A549 (cell line): ENCODE measurements at regions not wholly inside any gene's neighbourhood (a gene's known extent, or its start where the extent isn't known, plus 50 kb on each side); places are given as distances from the start of the nearest gene placed in this dataset.

Source experiments
- ATAC-seq, 2 experiments: fragments of 200-7000 bp in 1 of 2; fragments of >200 bp in 1 of 2; cut with Nextera tagmentation in 1 of 2; cut with Tn5 transposase in 1 of 2; 3 replicates each; pipeline versions ENCODE4 v1.8.0 to v1.9.1; 2018 to 2020; ENCODE audit warnings: mild to moderate bottlenecking in 1 of 2, moderate library complexity in 1 of 2
- CTCF ChIA-PET: fragments of 300-600 bp; sonication (Branson Sonifier 250); formaldehyde crosslinking; extraction: SDS; loops from one replicate; lab custom pipeline; 2021; ENCODE audit warnings: antibody characterized with exemption, inconsistent platforms; lab: Yijun Ruan, JAX
- POLR2A ChIA-PET: fragments of 350-600 bp; formaldehyde crosslinking; extraction: SDS; loops from one replicate; lab custom pipeline; 2021; ENCODE audit warnings: antibody characterized with exemption, inconsistent platforms; lab: Yijun Ruan, JAX
- DNase-seq, 2 experiments: peaks; one replicate each; pipeline versions ENCODE4 v3.0.0 to v3.0.0-alpha.2; 2011 to 2016; ENCODE audit warnings: low read depth in 1 of 2, low spot score in 1 of 2
- FAIRE-seq: peaks from 2 replicates; lab custom pipeline; 2011; peaks lifted over from hg19 to GRCh38; lab: Jason Lieb, UNC
- H3K27ac ChIP-seq, 2 experiments: fragments of >200 bp; sonication (Bioruptor Twin); formaldehyde crosslinking; 3 replicates each; pipeline ENCODE4 v1.5.1; 2016 to 2017
- H3K4me1 ChIP-seq: fragments of >200 bp; sonication (Bioruptor Twin); formaldehyde crosslinking; 3 replicates; pipeline ENCODE4 v1.6.1; 2016
- H3K4me2 ChIP-seq: fragments of >200 bp; sonication (Bioruptor Twin); formaldehyde crosslinking; 3 replicates; pipeline ENCODE4 v1.6.1; 2016
- H3K4me3 ChIP-seq: fragments of >200 bp; sonication (Bioruptor Twin); formaldehyde crosslinking; 3 replicates; pipeline ENCODE4 v1.5.1; 2016
- H3K9me3 ChIP-seq: fragments of >200 bp; sonication (Bioruptor Twin); formaldehyde crosslinking; 3 replicates; pipeline ENCODE4 v1.6.1; 2016
- CBX2 ChIP-seq: fragments of 200-600 bp; sonication (generic); IDR thresholded peaks from 2 replicates; pipeline ENCODE4 v1.6.1; 2016; ENCODE audit warnings: low read depth, mild to moderate bottlenecking, borderline replicate concordance
- CBX8 ChIP-seq: fragments of 200-600 bp; sonication (generic); IDR thresholded peaks from 2 replicates; pipeline ENCODE4 v1.6.1; 2016
- CHD2 ChIP-seq: fragments of 150-350 bp; IDR thresholded peaks from 2 replicates; pipeline ENCODE4 v1.6.1; 2014; ENCODE audit warnings: low read length; ENCODE audit not compliant: partially characterized antibody
- GATA3 ChIP-seq: IDR thresholded peaks from 2 replicates; pipeline ENCODE4 v1.6.1; 2012; ENCODE audit warnings: borderline replicate concordance
- HEYL ChIP-seq: fragments of 250-450 bp; sonication (Bioruptor Pico); IDR thresholded peaks from 2 replicates; pipeline ENCODE4 v1.8.0; 2021; ENCODE audit warnings: mild to moderate bottlenecking, moderate library complexity
- HOXA7 ChIP-seq: fragments of 250-450 bp; sonication (Bioruptor Pico); IDR thresholded peaks from 2 replicates; pipeline ENCODE4 v1.5.0; 2020; ENCODE audit warnings: mild to moderate bottlenecking, moderate library complexity
- HOXB13 ChIP-seq: fragments of 250-450 bp; sonication (Bioruptor Pico); IDR thresholded peaks from 2 replicates; pipeline ENCODE4 v1.5.0; 2020; ENCODE audit warnings: low read depth, mild to moderate bottlenecking, moderate library complexity
- KDM1A ChIP-seq: fragments of 200-600 bp; sonication (generic); IDR thresholded peaks from 2 replicates; pipeline ENCODE4 v1.6.1; 2016; ENCODE audit warnings: low read depth, mild to moderate bottlenecking
- KDM5A ChIP-seq: fragments of 200-600 bp; sonication (generic); IDR thresholded peaks from 2 replicates; pipeline ENCODE4 v1.6.1; 2016; ENCODE audit warnings: antibody characterized with exemption, mild to moderate bottlenecking
- NPAS2 ChIP-seq: fragments of 250-450 bp; sonication (Bioruptor Pico); IDR thresholded peaks from 2 replicates; pipeline ENCODE4 v1.8.0; 2022; ENCODE audit warnings: mild to moderate bottlenecking, moderate library complexity, borderline replicate concordance
- NR3C1 ChIP-seq: fragments of >200 bp; sonication (Bioruptor Twin); formaldehyde crosslinking; IDR thresholded peaks from 3 replicates; pipeline ENCODE4 v1.6.1; 2017
- POLR2A ChIP-seq: IDR thresholded peaks from 2 replicates; pipeline ENCODE4 v1.6.1; 2012; ENCODE audit warnings: mild to moderate bottlenecking, low read length
- RAD21 ChIP-seq, 2 experiments: fragments of >200 bp in 1 of 2; sonication (Bioruptor Twin) in 1 of 2; formaldehyde crosslinking in 1 of 2; IDR thresholded peaks in 1 of 2; conservative IDR thresholded peaks in 1 of 2; 2 replicates in 1 of 2; 3 replicates in 1 of 2; pipeline ENCODE4 v1.6.1; 2012 to 2018; ENCODE audit warnings: inconsistent platforms in 1 of 2
- RARB ChIP-seq: fragments of 250-450 bp; sonication (Bioruptor Pico); IDR thresholded peaks from 2 replicates; pipeline ENCODE4 v1.8.0; 2021; ENCODE audit warnings: mild to moderate bottlenecking, moderate library complexity
- TFCP2L1 ChIP-seq: fragments of 250-450 bp; sonication (Bioruptor Pico); IDR thresholded peaks from 2 replicates; pipeline ENCODE4 v1.5.0; 2021; ENCODE audit warnings: mild to moderate bottlenecking
- ZC3H11A ChIP-seq: fragments of 450-650 bp; IDR thresholded peaks from 2 replicates; pipeline ENCODE4 v1.6.1; 2014; ENCODE audit warnings: antibody characterized with exemption, mild to moderate bottlenecking
- ZSCAN20 ChIP-seq: fragments of 250-450 bp; sonication (Bioruptor Pico); IDR thresholded peaks from 2 replicates; pipeline ENCODE4 v1.8.0; 2022; ENCODE audit warnings: mild to moderate bottlenecking, moderate library complexity
- WGBS: methylation state at CpG from one replicate; pipeline ENCODE4 v1.1.6; 2017; ENCODE audit errors: missing lambda C conversion rate; 5-methylcytosine and 5-hydroxymethylcytosine counted together
- TF ChIP-seq, protein P1 (sequence below): fragments of >200 bp; sonication (Bioruptor Twin); formaldehyde crosslinking; IDR thresholded peaks from 2 replicates; pipeline ENCODE4 v1.6.1; 2016
- TF ChIP-seq, protein P2 (sequence below): fragments of 250-450 bp; sonication (Bioruptor Pico); IDR thresholded peaks from 2 replicates; pipeline ENCODE4 v1.5.0; 2021; ENCODE audit warnings: mild to moderate bottlenecking, moderate library complexity, borderline replicate concordance
- TF ChIP-seq, protein P3 (sequence below): fragments of 150-350 bp; IDR thresholded peaks from 2 replicates; pipeline ENCODE4 v1.6.1; 2014; ENCODE audit warnings: low read depth, mild to moderate bottlenecking, low read length
- TF ChIP-seq, protein P4 (sequence below): fragments of >200 bp; sonication (Bioruptor Twin); formaldehyde crosslinking; IDR thresholded peaks from 3 replicates; pipeline ENCODE4 v1.6.1; 2016
- TF ChIP-seq, protein P5 (sequence below): fragments of 200-600 bp; sonication (generic); IDR thresholded peaks from 2 replicates; pipeline ENCODE4 v1.6.1; 2016; ENCODE audit warnings: antibody characterized with exemption, mild to moderate bottlenecking, moderate library complexity
- TF ChIP-seq, protein P6 (sequence below): fragments of >200 bp; sonication (Bioruptor Twin); formaldehyde crosslinking; IDR thresholded peaks from 3 replicates; pipeline ENCODE4 v1.5.1; 2016
- TF ChIP-seq, protein P7 (sequence below): IDR thresholded peaks from 2 replicates; pipeline ENCODE4 v1.6.1; 2012; ENCODE audit warnings: low read depth, borderline replicate concordance

DNA sequence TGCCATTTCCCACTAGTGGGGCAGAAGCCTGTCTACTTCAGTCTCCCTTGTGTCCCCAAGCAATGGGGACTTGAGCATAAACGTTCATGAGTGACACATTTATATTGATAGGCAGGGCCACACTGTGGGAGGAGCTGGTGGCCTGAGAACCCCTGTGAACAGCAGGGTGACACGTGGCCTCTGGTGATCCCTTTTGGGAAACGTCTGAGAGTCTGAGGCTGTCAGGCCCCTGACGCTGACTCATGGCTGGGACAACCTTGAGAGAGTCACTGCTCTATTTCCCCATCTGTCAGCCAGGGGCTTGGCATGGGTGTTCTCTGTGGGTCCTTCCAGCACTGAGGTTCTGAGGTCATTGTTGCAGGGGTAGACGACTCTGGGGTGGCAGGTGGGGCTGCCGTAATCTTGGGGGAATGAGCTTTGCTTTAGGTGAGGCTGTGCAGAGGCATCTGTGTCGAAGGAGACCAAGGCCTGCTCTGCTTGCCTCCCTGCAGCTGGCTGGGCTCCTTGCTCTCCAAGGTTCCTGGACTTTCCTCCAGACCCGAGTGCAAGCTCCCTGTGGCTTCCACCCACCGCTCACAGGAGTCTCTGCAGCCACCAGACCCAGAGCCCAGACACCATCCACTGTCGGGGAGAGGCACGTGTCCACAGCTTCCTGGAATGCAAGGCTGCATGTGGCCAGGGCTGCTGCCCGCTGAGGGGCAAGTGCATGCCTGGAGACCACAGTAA lies 54.7 kb downstream of the SMIM38 start:
- TF ChIP-seq HOXA7 (CRISPR knock-in tag) (no peak), NPAS2 (CRISPR knock-in tag) (no peak), ZSCAN20 (CRISPR knock-in tag) (no peak), KDM1A (no peak), RAD21 (conservative IDR thresholded peaks at IDR 0.05 in 1 of 2, IDR thresholded peaks at IDR 0.05 in 1 of 2) (no peak), ZC3H11A (no peak), RARB (no peak), CHD2 (no peak), HEYL (no peak), TFCP2L1 (CRISPR knock-in tag) (no peak), POLR2A (no peak)
- TF ChIP-seq, protein P1, sequence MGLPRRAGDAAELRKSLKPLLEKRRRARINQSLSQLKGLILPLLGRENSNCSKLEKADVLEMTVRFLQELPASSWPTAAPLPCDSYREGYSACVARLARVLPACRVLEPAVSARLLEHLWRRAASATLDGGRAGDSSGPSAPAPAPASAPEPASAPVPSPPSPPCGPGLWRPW = no peak
- TF ChIP-seq, protein P2, sequence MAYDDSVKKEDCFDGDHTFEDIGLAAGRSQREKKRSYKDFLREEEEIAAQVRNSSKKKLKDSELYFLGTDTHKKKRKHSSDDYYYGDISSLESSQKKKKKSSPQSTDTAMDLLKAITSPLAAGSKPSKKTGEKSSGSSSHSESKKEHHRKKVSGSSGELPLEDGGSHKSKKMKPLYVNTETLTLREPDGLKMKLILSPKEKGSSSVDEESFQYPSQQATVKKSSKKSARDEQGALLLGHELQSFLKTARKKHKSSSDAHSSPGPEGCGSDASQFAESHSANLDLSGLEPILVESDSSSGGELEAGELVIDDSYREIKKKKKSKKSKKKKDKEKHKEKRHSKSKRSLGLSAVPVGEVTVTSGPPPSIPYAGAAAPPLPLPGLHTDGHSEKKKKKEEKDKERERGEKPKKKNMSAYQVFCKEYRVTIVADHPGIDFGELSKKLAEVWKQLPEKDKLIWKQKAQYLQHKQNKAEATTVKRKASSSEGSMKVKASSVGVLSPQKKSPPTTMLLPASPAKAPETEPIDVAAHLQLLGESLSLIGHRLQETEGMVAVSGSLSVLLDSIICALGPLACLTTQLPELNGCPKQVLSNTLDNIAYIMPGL = no peak
- TF ChIP-seq, protein P3, sequence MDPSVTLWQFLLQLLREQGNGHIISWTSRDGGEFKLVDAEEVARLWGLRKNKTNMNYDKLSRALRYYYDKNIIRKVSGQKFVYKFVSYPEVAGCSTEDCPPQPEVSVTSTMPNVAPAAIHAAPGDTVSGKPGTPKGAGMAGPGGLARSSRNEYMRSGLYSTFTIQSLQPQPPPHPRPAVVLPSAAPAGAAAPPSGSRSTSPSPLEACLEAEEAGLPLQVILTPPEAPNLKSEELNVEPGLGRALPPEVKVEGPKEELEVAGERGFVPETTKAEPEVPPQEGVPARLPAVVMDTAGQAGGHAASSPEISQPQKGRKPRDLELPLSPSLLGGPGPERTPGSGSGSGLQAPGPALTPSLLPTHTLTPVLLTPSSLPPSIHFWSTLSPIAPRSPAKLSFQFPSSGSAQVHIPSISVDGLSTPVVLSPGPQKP = no peak
- TF ChIP-seq, protein P4, sequence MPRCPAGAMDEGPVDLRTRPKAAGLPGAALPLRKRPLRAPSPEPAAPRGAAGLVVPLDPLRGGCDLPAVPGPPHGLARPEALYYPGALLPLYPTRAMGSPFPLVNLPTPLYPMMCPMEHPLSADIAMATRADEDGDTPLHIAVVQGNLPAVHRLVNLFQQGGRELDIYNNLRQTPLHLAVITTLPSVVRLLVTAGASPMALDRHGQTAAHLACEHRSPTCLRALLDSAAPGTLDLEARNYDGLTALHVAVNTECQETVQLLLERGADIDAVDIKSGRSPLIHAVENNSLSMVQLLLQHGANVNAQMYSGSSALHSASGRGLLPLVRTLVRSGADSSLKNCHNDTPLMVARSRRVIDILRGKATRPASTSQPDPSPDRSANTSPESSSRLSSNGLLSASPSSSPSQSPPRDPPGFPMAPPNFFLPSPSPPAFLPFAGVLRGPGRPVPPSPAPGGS = no peak
- TF ChIP-seq, protein P5, sequence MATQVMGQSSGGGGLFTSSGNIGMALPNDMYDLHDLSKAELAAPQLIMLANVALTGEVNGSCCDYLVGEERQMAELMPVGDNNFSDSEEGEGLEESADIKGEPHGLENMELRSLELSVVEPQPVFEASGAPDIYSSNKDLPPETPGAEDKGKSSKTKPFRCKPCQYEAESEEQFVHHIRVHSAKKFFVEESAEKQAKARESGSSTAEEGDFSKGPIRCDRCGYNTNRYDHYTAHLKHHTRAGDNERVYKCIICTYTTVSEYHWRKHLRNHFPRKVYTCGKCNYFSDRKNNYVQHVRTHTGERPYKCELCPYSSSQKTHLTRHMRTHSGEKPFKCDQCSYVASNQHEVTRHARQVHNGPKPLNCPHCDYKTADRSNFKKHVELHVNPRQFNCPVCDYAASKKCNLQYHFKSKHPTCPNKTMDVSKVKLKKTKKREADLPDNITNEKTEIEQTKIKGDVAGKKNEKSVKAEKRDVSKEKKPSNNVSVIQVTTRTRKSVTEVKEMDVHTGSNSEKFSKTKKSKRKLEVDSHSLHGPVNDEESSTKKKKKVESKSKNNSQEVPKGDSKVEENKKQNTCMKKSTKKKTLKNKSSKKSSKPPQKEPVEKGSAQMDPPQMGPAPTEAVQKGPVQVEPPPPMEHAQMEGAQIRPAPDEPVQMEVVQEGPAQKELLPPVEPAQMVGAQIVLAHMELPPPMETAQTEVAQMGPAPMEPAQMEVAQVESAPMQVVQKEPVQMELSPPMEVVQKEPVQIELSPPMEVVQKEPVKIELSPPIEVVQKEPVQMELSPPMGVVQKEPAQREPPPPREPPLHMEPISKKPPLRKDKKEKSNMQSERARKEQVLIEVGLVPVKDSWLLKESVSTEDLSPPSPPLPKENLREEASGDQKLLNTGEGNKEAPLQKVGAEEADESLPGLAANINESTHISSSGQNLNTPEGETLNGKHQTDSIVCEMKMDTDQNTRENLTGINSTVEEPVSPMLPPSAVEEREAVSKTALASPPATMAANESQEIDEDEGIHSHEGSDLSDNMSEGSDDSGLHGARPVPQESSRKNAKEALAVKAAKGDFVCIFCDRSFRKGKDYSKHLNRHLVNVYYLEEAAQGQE = no peak
- TF ChIP-seq, all 56 proteins: peak for 0
- FAIRE-seq (no peak), ATAC-seq (peak; percentile 20 to 52; a peak in 3 of 6 replicates), DNase-seq (no peak)
- peak overlapping the region in 1 of 2 experiments; percentile 7; a peak in 1 of 6 replicates for H3K27ac ChIP-seq
- ChIA-PET POLR2A (no interaction called here), CTCF (interaction anchor here (0.9 to 1.6 kb wide), 4 partner anchors 23 to 474 kb away, joined by 3 to 4 read pairs (median 4); no protein-coding TSS in a partner anchor)
- no peak overlapping the region for H3K4me3 ChIP-seq
- no peak overlapping the region for H3K4me2 ChIP-seq
- no peaks in the 10 kb centered on the region; the same call in 2 of the 3 replicates for H3K4me1 ChIP-seq
- 62% methylated on average over 12 of the region's 12 CpGs for whole genome bisulfite sequencing
- peaks cover 7% of the 10 kb centered on the region for H3K9me3 ChIP-seq

DNA sequence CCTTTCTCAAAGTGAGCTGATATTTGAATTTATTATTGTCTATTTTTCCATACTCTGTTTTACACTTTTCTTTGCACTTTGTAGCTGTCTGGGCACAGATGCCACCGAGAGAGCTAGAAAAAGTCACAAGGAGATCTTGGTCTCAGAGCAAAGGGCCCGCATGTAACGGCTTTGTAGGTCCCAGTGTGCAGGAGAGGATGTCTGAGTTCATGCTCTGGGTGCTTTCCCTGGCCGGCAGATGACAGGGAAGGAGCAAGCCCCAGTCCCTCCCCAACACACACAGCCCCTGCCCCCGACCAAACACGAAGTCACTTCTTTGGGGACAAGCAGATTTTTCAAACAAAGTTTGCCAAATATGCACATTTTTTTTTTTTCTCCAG lies 55.8 kb downstream of the SMIM38 start:
- Histone ChIP-seq H3K9me3 (peaks cover 7% of the 10 kb centered on the region), H3K27ac (peak overlapping the region in 1 of 2 experiments; percentile 14; a peak in 2 of 6 replicates), H3K4me3 (no peak overlapping the region), H3K4me1 (peaks cover 9% of the 10 kb centered on the region), H3K4me2 (no peak overlapping the region)
- DNase-seq (no peak), FAIRE-seq (no peak), ATAC-seq (no peak)
- CTCF ChIA-PET = interaction anchor here (0.8 to 1.6 kb wide), 3 partner anchors 9 to 81 kb away, joined by 4 to 5 read pairs (median 4); no protein-coding TSS in a partner anchor
- WGBS = 66% methylated on average over 6 of the region's 6 CpGs
- POLR2A ChIA-PET = interaction anchor here (1.0 kb wide), 1 partner anchor 428 kb away, joined by 3 read pairs; no protein-coding TSS in a partner anchor
- TF ChIP-seq KDM5A (no peak), CBX2 (no peak), TFCP2L1 (CRISPR knock-in tag) (no peak), HOXB13 (CRISPR knock-in tag) (no peak), CBX8 (no peak), GATA3 (no peak), NR3C1 (no peak)
- TF ChIP-seq, protein P4 = no peak
- TF ChIP-seq, protein P6, sequence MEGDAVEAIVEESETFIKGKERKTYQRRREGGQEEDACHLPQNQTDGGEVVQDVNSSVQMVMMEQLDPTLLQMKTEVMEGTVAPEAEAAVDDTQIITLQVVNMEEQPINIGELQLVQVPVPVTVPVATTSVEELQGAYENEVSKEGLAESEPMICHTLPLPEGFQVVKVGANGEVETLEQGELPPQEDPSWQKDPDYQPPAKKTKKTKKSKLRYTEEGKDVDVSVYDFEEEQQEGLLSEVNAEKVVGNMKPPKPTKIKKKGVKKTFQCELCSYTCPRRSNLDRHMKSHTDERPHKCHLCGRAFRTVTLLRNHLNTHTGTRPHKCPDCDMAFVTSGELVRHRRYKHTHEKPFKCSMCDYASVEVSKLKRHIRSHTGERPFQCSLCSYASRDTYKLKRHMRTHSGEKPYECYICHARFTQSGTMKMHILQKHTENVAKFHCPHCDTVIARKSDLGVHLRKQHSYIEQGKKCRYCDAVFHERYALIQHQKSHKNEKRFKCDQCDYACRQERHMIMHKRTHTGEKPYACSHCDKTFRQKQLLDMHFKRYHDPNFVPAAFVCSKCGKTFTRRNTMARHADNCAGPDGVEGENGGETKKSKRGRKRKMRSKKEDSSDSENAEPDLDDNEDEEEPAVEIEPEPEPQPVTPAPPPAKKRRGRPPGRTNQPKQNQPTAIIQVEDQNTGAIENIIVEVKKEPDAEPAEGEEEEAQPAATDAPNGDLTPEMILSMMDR = no peak
- TF ChIP-seq, protein P7, sequence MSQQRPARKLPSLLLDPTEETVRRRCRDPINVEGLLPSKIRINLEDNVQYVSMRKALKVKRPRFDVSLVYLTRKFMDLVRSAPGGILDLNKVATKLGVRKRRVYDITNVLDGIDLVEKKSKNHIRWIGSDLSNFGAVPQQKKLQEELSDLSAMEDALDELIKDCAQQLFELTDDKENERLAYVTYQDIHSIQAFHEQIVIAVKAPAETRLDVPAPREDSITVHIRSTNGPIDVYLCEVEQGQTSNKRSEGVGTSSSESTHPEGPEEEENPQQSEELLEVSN = no peak
